GM23338 (cell line): ENCODE measurements at regions not wholly inside any gene's neighbourhood (a gene's known extent, or its start where the extent isn't known, plus 50 kb on each side); places are given as distances from the start of the nearest gene placed in this dataset.

ENCODE experiments used
- ATAC-seq: fragments of 200-7000 bp; cut with Tn5 transposase; 3 replicates; pipeline ENCODE4 v1.9.1; 2020
- DNase-seq: peaks from one replicate; pipeline ENCODE4 v3.0.0-alpha.2; 2015; ENCODE audit warnings: low spot score
- H2AFZ ChIP-seq: fragments of 200-600 bp; sonication (generic); 2 replicates; pipeline ENCODE4 v1.8.0; 2016; ENCODE audit warnings: antibody characterized with exemption, mild to moderate bottlenecking, moderate library complexity
- H3F3A ChIP-seq: fragments of 200-600 bp; sonication (generic); replicated peaks from 2 replicates; pipeline ENCODE4 v1.8.0; 2017; ENCODE audit warnings: antibody characterized with exemption, mixed run types, low read depth
- H3K27ac ChIP-seq: fragments of 200-600 bp; sonication (generic); 2 replicates; pipeline ENCODE4 v1.6.1; 2016; ENCODE audit warnings: low read depth
- H3K27me3 ChIP-seq: fragments of 200-600 bp; sonication (generic); 2 replicates; pipeline ENCODE4 v1.8.0; 2016; ENCODE audit warnings: mild to moderate bottlenecking, mixed run types, moderate library complexity; ENCODE audit not compliant: insufficient read depth
- H3K36me3 ChIP-seq: fragments of 200-600 bp; sonication (generic); 2 replicates; pipeline ENCODE4 v1.8.0; 2016; ENCODE audit warnings: mild to moderate bottlenecking; ENCODE audit not compliant: insufficient read depth
- H3K4me1 ChIP-seq: fragments of 200-600 bp; sonication (generic); 2 replicates; pipeline ENCODE4 v1.8.0; 2016; ENCODE audit warnings: mild to moderate bottlenecking, moderate library complexity; ENCODE audit not compliant: insufficient read depth
- H3K4me2 ChIP-seq: fragments of 200-600 bp; sonication (generic); 2 replicates; pipeline ENCODE4 v1.7.1; 2017; ENCODE audit warnings: mixed run types
- H3K4me3 ChIP-seq: fragments of 200-600 bp; sonication (generic); 2 replicates; pipeline ENCODE4 v1.6.1; 2016; ENCODE audit warnings: mixed run types
- H3K79me2 ChIP-seq: fragments of 200-600 bp; sonication (generic); replicated peaks from 2 replicates; pipeline ENCODE4 v1.8.0; 2017; ENCODE audit warnings: mild to moderate bottlenecking; ENCODE audit not compliant: insufficient read depth
- H3K9me2 ChIP-seq: fragments of 200-600 bp; sonication (generic); 2 replicates; pipeline ENCODE4 v1.8.0; 2017; ENCODE audit not compliant: insufficient read depth
- H4K20me1 ChIP-seq: fragments of 200-600 bp; sonication (generic); replicated peaks from 2 replicates; pipeline ENCODE4 v1.8.0; 2017; ENCODE audit warnings: mild to moderate bottlenecking; ENCODE audit not compliant: insufficient read depth
- H3K27ac Mint-ChIP-seq: 2 replicates; pipeline ENCODE4 v1.8.0; 2020; ENCODE audit warnings: inconsistent platforms, mild to moderate bottlenecking, moderate library complexity, mixed read lengths
- H3K27me3 Mint-ChIP-seq: 3 replicates; pipeline ENCODE4 v1.8.0; 2022; ENCODE audit warnings: low read depth, mild to moderate bottlenecking, moderate library complexity, mixed read lengths, inconsistent platforms; ENCODE audit not compliant: insufficient read depth, poor library complexity
- H3K36me3 Mint-ChIP-seq: 3 replicates; pipeline ENCODE4 v1.8.0; 2021; ENCODE audit warnings: low read depth, mild to moderate bottlenecking, inconsistent platforms, moderate library complexity, mixed read lengths
- H3K4me1 Mint-ChIP-seq: 3 replicates; pipeline ENCODE4 v1.8.0; 2020; ENCODE audit warnings: mild to moderate bottlenecking, inconsistent platforms, mixed read lengths
- H3K4me3 Mint-ChIP-seq: 3 replicates; pipeline ENCODE4 v1.8.0; 2021; ENCODE audit warnings: moderate library complexity, mild to moderate bottlenecking, inconsistent platforms, mixed read lengths
- H3K9me3 Mint-ChIP-seq: 3 replicates; pipeline ENCODE4 v1.8.0; 2020; ENCODE audit warnings: moderate library complexity, mild to moderate bottlenecking, inconsistent platforms, mixed read lengths
- CREB1 ChIP-seq: fragments of 250-450 bp; sonication (Bioruptor Pico); IDR thresholded peaks from 2 replicates; pipeline ENCODE4 v1.5.0; 2020; ENCODE audit warnings: low read depth, mild to moderate bottlenecking, moderate library complexity
- CTCF ChIP-seq, 2 experiments: fragments of 200-600 bp in 1 of 2; sonication (generic) in 1 of 2; conservative IDR thresholded peaks; 2 replicates each; pipeline versions ENCODE4 v1.5.1 to v1.6.1; 2016 to 2017; ENCODE audit warnings: antibody characterized with exemption in 2 of 2, low read depth in 2 of 2, mild to moderate bottlenecking in 2 of 2, moderate library complexity in 1 of 2
- ETS1 ChIP-seq: IDR thresholded peaks from 2 replicates; pipeline ENCODE4 v1.6.1; 2016; ENCODE audit warnings: antibody characterized with exemption
- EZH2 ChIP-seq: fragments of 200-600 bp; sonication (generic); IDR thresholded peaks from one replicate; pipeline ENCODE4 v1.8.0; 2017; ENCODE audit warnings: antibody characterized with exemption, mild to moderate bottlenecking, low read depth; ENCODE audit not compliant: unreplicated experiment
- EZH2phosphoT487 ChIP-seq: fragments of 200-600 bp; sonication (generic); IDR thresholded peaks from one replicate; pipeline ENCODE4 v1.8.1; 2018; ENCODE audit warnings: antibody characterized with exemption; ENCODE audit not compliant: unreplicated experiment
- JUNB ChIP-seq: IDR thresholded peaks from one replicate; pipeline ENCODE4 v1.6.1; 2016; ENCODE audit warnings: antibody characterized with exemption; ENCODE audit not compliant: unreplicated experiment
- NANOG ChIP-seq: IDR thresholded peaks from 2 replicates; pipeline ENCODE4 v1.6.1; 2016; ENCODE audit warnings: antibody characterized with exemption, borderline replicate concordance
- POLR2AphosphoS5 ChIP-seq: IDR thresholded peaks from 2 replicates; pipeline ENCODE4 v1.6.1; 2016; ENCODE audit warnings: antibody characterized with exemption, low read depth
- REST ChIP-seq: IDR thresholded peaks from one replicate; pipeline ENCODE4 v1.6.1; 2018; ENCODE audit warnings: antibody characterized with exemption; ENCODE audit not compliant: unreplicated experiment
- STAT1 ChIP-seq: IDR thresholded peaks from one replicate; pipeline ENCODE4 v1.6.1; 2016; ENCODE audit warnings: antibody characterized with exemption; ENCODE audit not compliant: unreplicated experiment
- ZNF114 ChIP-seq: fragments of 250-450 bp; sonication (Bioruptor Pico); IDR thresholded peaks from 2 replicates; pipeline ENCODE4 v1.5.0; 2020; ENCODE audit warnings: mild to moderate bottlenecking, moderate library complexity
- ZNF331 ChIP-seq: fragments of 250-450 bp; sonication (Bioruptor Pico); IDR thresholded peaks from 2 replicates; pipeline ENCODE4 v1.5.0; 2020; ENCODE audit warnings: low read depth, mild to moderate bottlenecking, moderate library complexity

GRCh38 chr1:238107322-238107721 is 216.6 kb upstream of the ZP4 start:
- no peaks in the 10 kb centered on the region for H3K36me3 Mint-ChIP-seq
- Histone ChIP-seq H3K9me2 (no peaks in the 10 kb centered on the region), H3F3A (no peaks in the 10 kb centered on the region), H3K27ac (no peak overlapping the region), H3K27me3 (no peaks in the 10 kb centered on the region), H3K4me3 (no peak overlapping the region), H3K79me2 (no peaks in the 10 kb centered on the region), H3K4me2 (no peak overlapping the region), H4K20me1 (no peaks in the 10 kb centered on the region), H2AFZ (no peak overlapping the region), H3K36me3 (no peaks in the 10 kb centered on the region), H3K4me1 (peaks cover 4% of the 10 kb centered on the region; the same call in 1 of the 2 replicates)
- DNase-seq: no peak
- H3K9me3 Mint-ChIP-seq: 0 out of 3 replicates have a peak, but pooled peaks cover 3% of the 10 kb centered on the region
- no peak overlapping the region for H3K4me3 Mint-ChIP-seq
- TF ChIP-seq POLR2AphosphoS5 (no peak), ETS1 (no peak), STAT1 (no peak), EZH2 (no peak), ZNF114 (no peak), CREB1 (CRISPR knock-in tag) (no peak), JUNB (no peak), CTCF (conservative IDR thresholded peaks at IDR 0.05; ENCODE audit: low read depth in 2 of 2) (no peak), EZH2phosphoT487 (no peak), NANOG (no peak), ZNF331 (no peak), REST (no peak)
- no peak overlapping the region for H3K27ac Mint-ChIP-seq
- H3K27me3 Mint-ChIP-seq: peaks cover 4% of the 10 kb centered on the region
- peaks cover 7% of the 10 kb centered on the region; the same call in 2 of the 3 replicates for H3K4me1 Mint-ChIP-seq
- no peak for ATAC-seq
